Activated CD4-positive, alpha-beta T cell treated with anti-CD3 and anti-CD28 coated beads, Interleukin-2, amount 10 ng/mL, durations not matched to agents 7 days and 5 days (primary cell): ENCODE measurements at regions not wholly inside any gene's neighbourhood (a gene's known extent, or its start where the extent isn't known, plus 50 kb on each side); places are given as distances from the start of the nearest gene placed in this dataset.
"Not testable (repeated sequence)": the region's sequence is repeated elsewhere in the genome, so short reads cannot be mapped to it uniquely, and the experiment has no call there.

Experiments
- CTCF ChIA-PET: fragments of 350-600 bp; sonication (Branson Sonifier 250); formaldehyde crosslinking; loops from one replicate; lab custom pipeline; 2021; ENCODE audit warnings: antibody characterized with exemption; lab: Charles Lee
- POLR2A ChIA-PET: fragments of 350-600 bp; sonication (Branson Sonifier 250); formaldehyde crosslinking; loops from one replicate; lab custom pipeline; 2021; ENCODE audit warnings: antibody characterized with exemption; lab: Charles Lee
- DNase-seq: peaks from one replicate; pipeline ENCODE4 v3.0.0-alpha.2; 2020
- H3K27ac Mint-ChIP-seq: one replicate; pipeline ENCODE4 v1.8.0; 2021; ENCODE audit warnings: mild to moderate bottlenecking, moderate library complexity, mixed read lengths
- H3K27me3 Mint-ChIP-seq: one replicate; pipeline ENCODE4 v1.8.0; 2021; ENCODE audit warnings: mixed read lengths
- H3K36me3 Mint-ChIP-seq: one replicate; pipeline ENCODE4 v1.8.0; 2021; ENCODE audit warnings: low read depth, mixed read lengths
- H3K4me1 Mint-ChIP-seq: one replicate; pipeline ENCODE4 v1.8.0; 2021; ENCODE audit warnings: mixed read lengths
- H3K4me3 Mint-ChIP-seq: one replicate; pipeline ENCODE4 v1.8.0; 2021; ENCODE audit warnings: mild to moderate bottlenecking, moderate library complexity, mixed read lengths
- H3K9me3 Mint-ChIP-seq: one replicate; pipeline ENCODE4 v1.8.0; 2021; ENCODE audit warnings: mixed read lengths

- Mint-ChIP-seq H3K4me3 (no peak overlapping the region), H3K4me1 (peaks cover 2% of the 10 kb centered on the region), H3K36me3 (no peaks in the 10 kb centered on the region), H3K9me3 (no peaks in the 10 kb centered on the region), H3K27me3 (no peaks in the 10 kb centered on the region), H3K27ac (no peak overlapping the region)
- POLR2A ChIA-PET = no interaction called here
- DNase-seq = no peak
- CTCF ChIA-PET = no interaction called here
These were observed 106.4 kb upstream of the ARMC3 start for GRCh38 chr10:22821501-22821900.

GRCh38 chr10:22816298-22816653 lies 101.9 kb upstream of the PIP4K2A start:
- ChIA-PET CTCF (no interaction called here), POLR2A (no interaction called here)
- H3K4me1 Mint-ChIP-seq = peaks cover 2% of the 10 kb centered on the region
- DNase-seq = no peak
- no peaks in the 10 kb centered on the region for H3K9me3 Mint-ChIP-seq
- no peaks in the 10 kb centered on the region for H3K36me3 Mint-ChIP-seq
- no peak overlapping the region for H3K27ac Mint-ChIP-seq
- no peak overlapping the region for H3K4me3 Mint-ChIP-seq
- H3K27me3 Mint-ChIP-seq = no peaks in the 10 kb centered on the region

GRCh38 chr10:22810643-22811465 lies 96.5 kb upstream of the PIP4K2A start:
- POLR2A ChIA-PET = no interaction called here
- Mint-ChIP-seq H3K4me3 (no peak overlapping the region), H3K27me3 (no peaks in the 10 kb centered on the region), H3K27ac (no peak overlapping the region), H3K9me3 (peaks cover 3% of the 10 kb centered on the region), H3K4me1 (no peaks in the 10 kb centered on the region), H3K36me3 (no peaks in the 10 kb centered on the region)
- DNase-seq = no peak
- CTCF ChIA-PET = interaction anchor here (0.6 kb wide), 1 partner anchor 1789 kb away, joined by 3 read pairs; no protein-coding TSS in a partner anchor

- no peak overlapping the region for H3K4me3 Mint-ChIP-seq
- no peaks in the 10 kb centered on the region for H3K36me3 Mint-ChIP-seq
- peaks cover 3% of the 10 kb centered on the region for H3K9me3 Mint-ChIP-seq
- no peak for DNase-seq
- no peaks in the 10 kb centered on the region for H3K27me3 Mint-ChIP-seq
- no peak overlapping the region for H3K27ac Mint-ChIP-seq
- H3K4me1 Mint-ChIP-seq = no peaks in the 10 kb centered on the region
- ChIA-PET CTCF (no interaction called here), POLR2A (no interaction called here)
These were observed 92.9 kb upstream of the PIP4K2A start for GRCh38 chr10:22807238-22807637.

GRCh38 chr10:22805304-22805703 lies 90.9 kb upstream of the PIP4K2A start:
- Mint-ChIP-seq H3K27me3 (no peaks in the 10 kb centered on the region), H3K4me1 (no peaks in the 10 kb centered on the region), H3K27ac (no peak overlapping the region), H3K4me3 (no peak overlapping the region), H3K36me3 (no peaks in the 10 kb centered on the region), H3K9me3 (peaks cover 3% of the 10 kb centered on the region)
- ChIA-PET POLR2A (no interaction called here), CTCF (no interaction called here)
- DNase-seq = no peak

GRCh38 chr10:22803261-22803885 lies 89.0 kb upstream of the PIP4K2A start:
- no peak for DNase-seq
- H3K4me1 Mint-ChIP-seq = no peaks in the 10 kb centered on the region
- ChIA-PET CTCF (interaction anchor here (1.1 kb wide), 1 partner anchor 14 kb away, joined by 4 read pairs; no protein-coding TSS in a partner anchor), POLR2A (no interaction called here)
- H3K4me3 Mint-ChIP-seq = no peak overlapping the region
- no peaks in the 10 kb centered on the region for H3K27me3 Mint-ChIP-seq
- no peak overlapping the region for H3K27ac Mint-ChIP-seq
- H3K36me3 Mint-ChIP-seq = no peaks in the 10 kb centered on the region
- H3K9me3 Mint-ChIP-seq = no peaks in the 10 kb centered on the region

GRCh38 chr10:22801785-22802184 lies 87.4 kb upstream of the PIP4K2A start:
- Mint-ChIP-seq H3K4me3 (no peak overlapping the region), H3K36me3 (no peaks in the 10 kb centered on the region), H3K4me1 (no peaks in the 10 kb centered on the region), H3K27ac (no peak overlapping the region), H3K27me3 (no peaks in the 10 kb centered on the region), H3K9me3 (no peaks in the 10 kb centered on the region)
- ChIA-PET CTCF (no interaction called here), POLR2A (no interaction called here)
- DNase-seq = no peak

- DNase-seq, H3K4me3 Mint-ChIP-seq, H3K27ac Mint-ChIP-seq, H3K36me3 Mint-ChIP-seq, H3K9me3 Mint-ChIP-seq, H3K4me1 Mint-ChIP-seq, POLR2A ChIA-PET, CTCF ChIA-PET, H3K27me3 Mint-ChIP-seq: not testable (repeated sequence)
These were observed 83.4 kb upstream of the PIP4K2A start for GRCh38 chr10:22797796-22798195.

- no peak overlapping the region for H3K27ac Mint-ChIP-seq
- H3K9me3 Mint-ChIP-seq = no peaks in the 10 kb centered on the region
- no peaks in the 10 kb centered on the region for H3K27me3 Mint-ChIP-seq
- H3K4me1 Mint-ChIP-seq = no peaks in the 10 kb centered on the region
- H3K4me3 Mint-ChIP-seq = no peak overlapping the region
- CTCF ChIA-PET = no interaction called here
- DNase-seq = no peak
- POLR2A ChIA-PET = no interaction called here
- no peaks in the 10 kb centered on the region for H3K36me3 Mint-ChIP-seq
These were observed 81.2 kb upstream of the PIP4K2A start for GRCh38 chr10:22795546-22795945.

GRCh38 chr10:22792161-22792560 lies 77.8 kb upstream of the PIP4K2A start:
- Mint-ChIP-seq H3K4me1 (no peaks in the 10 kb centered on the region), H3K27me3 (no peaks in the 10 kb centered on the region), H3K4me3 (no peak overlapping the region), H3K9me3 (peaks cover 3% of the 10 kb centered on the region), H3K36me3 (no peaks in the 10 kb centered on the region), H3K27ac (no peak overlapping the region)
- no peak for DNase-seq
- ChIA-PET CTCF (no interaction called here), POLR2A (no interaction called here)

GRCh38 chr10:22791665-22792064 lies 77.3 kb upstream of the PIP4K2A start:
- Mint-ChIP-seq H3K27me3 (no peaks in the 10 kb centered on the region), H3K4me3 (no peak overlapping the region), H3K9me3 (peaks cover 3% of the 10 kb centered on the region), H3K36me3 (no peaks in the 10 kb centered on the region), H3K4me1 (no peaks in the 10 kb centered on the region), H3K27ac (no peak overlapping the region)
- POLR2A ChIA-PET = no interaction called here
- CTCF ChIA-PET = no interaction called here
- DNase-seq = no peak

- POLR2A ChIA-PET = no interaction called here
- Mint-ChIP-seq H3K27me3 (no peaks in the 10 kb centered on the region), H3K9me3 (peaks cover 3% of the 10 kb centered on the region), H3K4me3 (no peak overlapping the region), H3K27ac (no peak overlapping the region), H3K4me1 (no peaks in the 10 kb centered on the region), H3K36me3 (no peaks in the 10 kb centered on the region)
- DNase-seq = no peak
- CTCF ChIA-PET = interaction anchor here (1.0 kb wide), 1 partner anchor 123 kb away, joined by 3 read pairs; no protein-coding TSS in a partner anchor
These were observed 70.3 kb upstream of the PIP4K2A start for GRCh38 chr10:22784668-22785067.

GRCh38 chr10:22783807-22784206 lies 69.4 kb upstream of the PIP4K2A start:
- H3K4me1 Mint-ChIP-seq = peaks cover under 1% of the 10 kb centered on the region
- H3K36me3 Mint-ChIP-seq = no peaks in the 10 kb centered on the region
- no peak overlapping the region for H3K27ac Mint-ChIP-seq
- CTCF ChIA-PET = no interaction called here
- H3K27me3 Mint-ChIP-seq = no peaks in the 10 kb centered on the region
- no peaks in the 10 kb centered on the region for H3K9me3 Mint-ChIP-seq
- POLR2A ChIA-PET = no interaction called here
- H3K4me3 Mint-ChIP-seq = no peak overlapping the region
- no peak for DNase-seq
